ENCODE measurements at regions not wholly inside any gene's neighbourhood (a gene's known extent, or its start where the extent isn't known, plus 50 kb on each side); places are given as distances from the start of the nearest gene placed in this dataset.
"Not testable (repeated sequence)": the region's sequence is repeated elsewhere in the genome, so short reads cannot be mapped to it uniquely, and the experiment has no call there.

- DNase-seq = no peak
Observed at GRCh38 chr16:16887193-16887592, 508.3 kb downstream of the NPIPA7 start.

GRCh38 chr16:16890964-16891363 lies 512.0 kb downstream of the NPIPA7 start:
- no peak for DNase-seq

GRCh38 chr16:16904601-16905000 lies 525.7 kb downstream of the NPIPA7 start:
- no peak for DNase-seq

- DNase-seq = no peak
Observed at GRCh38 chr16:16905850-16906249, 526.9 kb downstream of the NPIPA7 start.

GRCh38 chr16:16907089-16907488 lies 528.1 kb downstream of the NPIPA7 start:
- no peak for DNase-seq

- no peak for DNase-seq
Observed at GRCh38 chr16:16908077-16908476, 529.1 kb downstream of the NPIPA7 start.

GRCh38 chr16:16909126-16909525 lies 530.2 kb downstream of the NPIPA7 start:
- no peak for DNase-seq

GRCh38 chr16:16910666-16911065 lies 531.7 kb downstream of the NPIPA7 start:
- no peak for DNase-seq

- DNase-seq = no peak
Observed at GRCh38 chr16:16915771-16916170, 536.8 kb downstream of the NPIPA7 start.

GRCh38 chr16:16917191-16917785 lies 538.3 kb downstream of the NPIPA7 start:
- DNase-seq = no peak

GRCh38 chr16:16923479-16923878 lies 544.5 kb downstream of the NPIPA7 start:
- DNase-seq = no peak

GRCh38 chr16:16924613-16925012 lies 545.7 kb downstream of the NPIPA7 start:
- no peak for DNase-seq

GRCh38 chr16:16925432-16925831 lies 545.3 kb downstream of the XYLT1 start:
- no peak for DNase-seq

- no peak for DNase-seq
Observed at GRCh38 chr16:16928532-16929109, 542.1 kb downstream of the XYLT1 start.

- DNase-seq = no peak
Observed at GRCh38 chr16:16930309-16931000, 540.3 kb downstream of the XYLT1 start.

- no peak for DNase-seq
Observed at GRCh38 chr16:16933861-16934260, 536.9 kb downstream of the XYLT1 start.

- DNase-seq = no peak
Observed at GRCh38 chr16:16934660-16935059, 536.1 kb downstream of the XYLT1 start.

GRCh38 chr16:16935909-16936308 lies 534.9 kb downstream of the XYLT1 start:
- not testable (repeated sequence) for DNase-seq

- DNase-seq = no peak
Observed at GRCh38 chr16:16937576-16937975, 533.2 kb downstream of the XYLT1 start.

GRCh38 chr16:16938009-16938408 lies 532.8 kb downstream of the XYLT1 start:
- DNase-seq = no peak

- no peak for DNase-seq
Observed at GRCh38 chr16:16938980-16939379, 531.8 kb downstream of the XYLT1 start.

- DNase-seq = no peak
Observed at GRCh38 chr16:16940351-16940750, 530.4 kb downstream of the XYLT1 start.

GRCh38 chr16:16942849-16943248 lies 527.9 kb downstream of the XYLT1 start:
- DNase-seq = not testable (repeated sequence)

- no peak for DNase-seq
Observed at GRCh38 chr16:16945207-16945606, 525.6 kb downstream of the XYLT1 start.

GRCh38 chr16:16956376-16956775 lies 514.4 kb downstream of the XYLT1 start:
- DNase-seq = no peak
